WTC11 (cell line): ENCODE measurements at regions not wholly inside any gene's neighbourhood (a gene's known extent, or its start where the extent isn't known, plus 50 kb on each side); places are given as distances from the start of the nearest gene placed in this dataset.

Experiments used
- ATAC-seq: fragments of 200-7000 bp; cut with Tn5 transposase; 2 replicates; pipeline ENCODE4 v1.10.0; 2021; ENCODE audit warnings: mild to moderate bottlenecking, moderate library complexity
- CTCF ChIA-PET: fragments of 300-600 bp; sonication (Branson Sonifier 250); formaldehyde crosslinking; loops from one replicate; lab custom pipeline; 2021; ENCODE audit warnings: antibody characterized with exemption; lab: Charles Lee
- POLR2A ChIA-PET: fragments of 350-600 bp; sonication (Branson Sonifier 250); formaldehyde crosslinking; loops from one replicate; lab custom pipeline; 2021; ENCODE audit warnings: antibody characterized with exemption; lab: Charles Lee
- DNase-seq: peaks from one replicate; pipeline ENCODE4 v3.0.0; 2021; ENCODE audit warnings: low spot score
- H3K27ac Mint-ChIP-seq: 2 replicates; pipeline ENCODE4 v1.8.0; 2021; ENCODE audit warnings: mixed read lengths
- H3K27me3 Mint-ChIP-seq: 2 replicates; pipeline ENCODE4 v1.8.0; 2021; ENCODE audit warnings: low read depth, mild to moderate bottlenecking, moderate library complexity, mixed read lengths
- H3K36me3 Mint-ChIP-seq: 2 replicates; pipeline ENCODE4 v1.8.0; 2021; ENCODE audit warnings: mixed read lengths
- H3K4me1 Mint-ChIP-seq: 2 replicates; pipeline ENCODE4 v1.8.0; 2022; ENCODE audit warnings: mixed read lengths
- H3K4me3 Mint-ChIP-seq: 2 replicates; pipeline ENCODE4 v1.8.0; 2021; ENCODE audit warnings: mild to moderate bottlenecking, moderate library complexity, mixed read lengths
- H3K9me3 Mint-ChIP-seq: 2 replicates; pipeline ENCODE4 v1.8.0; 2021; ENCODE audit warnings: mixed read lengths
- ATF2 ChIP-seq: sonication (generic); formaldehyde crosslinking; IDR thresholded peaks from 2 replicates; pipeline ENCODE4 v1.8.1; 2022; ENCODE audit warnings: low read depth, missing genetic modification reagents, borderline replicate concordance
- CREB1 ChIP-seq: sonication (generic); formaldehyde crosslinking; IDR thresholded peaks from 2 replicates; pipeline ENCODE4 v1.8.0; 2023; ENCODE audit warnings: mild to moderate bottlenecking, missing genetic modification reagents
- ELF4 ChIP-seq: sonication (generic); formaldehyde crosslinking; IDR thresholded peaks from 2 replicates; pipeline ENCODE4 v1.8.1; 2022; ENCODE audit warnings: low read depth, mild to moderate bottlenecking, moderate library complexity, missing genetic modification reagents
- HMGA2 ChIP-seq: fragments of 250-450 bp; sonication (Bioruptor Pico); IDR thresholded peaks from 2 replicates; pipeline ENCODE4 v1.4.0; 2021; ENCODE audit warnings: mild to moderate bottlenecking, moderate library complexity
- MLX ChIP-seq: sonication (generic); formaldehyde crosslinking; IDR thresholded peaks from 2 replicates; pipeline ENCODE4 v1.8.1; 2023; ENCODE audit warnings: mild to moderate bottlenecking, missing genetic modification reagents, moderate library complexity
- NFATC4 ChIP-seq: fragments of 250-450 bp; sonication (Bioruptor Pico); IDR thresholded peaks from 2 replicates; pipeline ENCODE4 v1.9.0; 2021; ENCODE audit warnings: mild to moderate bottlenecking
- PREB ChIP-seq: sonication (generic); formaldehyde crosslinking; IDR thresholded peaks from 2 replicates; pipeline ENCODE4 v1.8.1; 2022; ENCODE audit warnings: mild to moderate bottlenecking, missing genetic modification reagents, moderate library complexity, borderline replicate concordance
- RORB ChIP-seq: fragments of 250-450 bp; sonication (Bioruptor Pico); IDR thresholded peaks from 2 replicates; pipeline ENCODE4 v1.9.0; 2021; ENCODE audit warnings: mild to moderate bottlenecking
- SMAD4 ChIP-seq: sonication (generic); formaldehyde crosslinking; IDR thresholded peaks from 2 replicates; pipeline ENCODE4 v1.8.0; 2022; ENCODE audit warnings: mild to moderate bottlenecking, missing genetic modification reagents
- STAT6 ChIP-seq: sonication (generic); formaldehyde crosslinking; conservative IDR thresholded peaks from 2 replicates; pipeline ENCODE4 v1.8.1; 2023; ENCODE audit warnings: mild to moderate bottlenecking, low read depth, missing genetic modification reagents, moderate library complexity
- TEAD1 ChIP-seq: sonication (generic); formaldehyde crosslinking; IDR thresholded peaks from 2 replicates; pipeline ENCODE4 v1.8.0; 2022; ENCODE audit warnings: mild to moderate bottlenecking, missing genetic modification reagents
- USF2 ChIP-seq: sonication (generic); formaldehyde crosslinking; IDR thresholded peaks from 2 replicates; pipeline ENCODE4 v1.8.1; 2023; ENCODE audit warnings: mild to moderate bottlenecking, missing genetic modification reagents, moderate library complexity
- ZNF263 ChIP-seq: sonication (generic); formaldehyde crosslinking; IDR thresholded peaks from 2 replicates; pipeline ENCODE4 v1.8.1; 2022; ENCODE audit warnings: low read depth, mild to moderate bottlenecking, moderate library complexity, missing genetic modification reagents

GRCh38 chr16:86363057-86363490 is 147.3 kb upstream of the FOXF1 start:
- Mint-ChIP-seq H3K27ac (no peak overlapping the region; the same call in 1 of the 2 replicates), H3K4me3 (no peak overlapping the region), H3K36me3 (no peaks in the 10 kb centered on the region), H3K4me1 (peaks cover 64% of the 10 kb centered on the region), H3K9me3 (peaks cover 4% of the 10 kb centered on the region; the same call in 1 of the 2 replicates), H3K27me3 (peaks cover 2% of the 10 kb centered on the region; the same call in 1 of the 2 replicates)
- DNase-seq, result no peak
- ChIA-PET CTCF (no interaction called here), POLR2A (no interaction called here)
- no peak for ATAC-seq
- TF ChIP-seq TEAD1, result no peak
- no peak for TF ChIP-seq HMGA2
- TF ChIP-seq PREB (CRISPR knock-in tag), result no peak
- no peak for TF ChIP-seq MLX
- TF ChIP-seq ELF4 (CRISPR knock-in tag), result no peak

- H3K4me1 Mint-ChIP-seq, result peaks cover 62% of the 10 kb centered on the region
- ChIA-PET POLR2A (no interaction called here), CTCF (interaction anchor here (0.5 kb wide), 1 partner anchor 921 kb away, joined by 4 read pairs; no protein-coding TSS in a partner anchor)
- H3K27me3 Mint-ChIP-seq, result peaks cover 2% of the 10 kb centered on the region; the same call in 1 of the 2 replicates
- H3K4me3 Mint-ChIP-seq, result no peak overlapping the region
- TF ChIP-seq CREB1 (CRISPR knock-in tag), result no peak
- no peak for TF ChIP-seq RORB
- TF ChIP-seq USF2 (CRISPR knock-in tag), result no peak
- TF ChIP-seq SMAD4 (CRISPR knock-in tag), result no peak
- TF ChIP-seq STAT6 (CRISPR knock-in tag), result no peak
- TF ChIP-seq PREB (CRISPR knock-in tag), result no peak
- TF ChIP-seq NFATC4, result no peak
- no peak for TF ChIP-seq ZNF263 (CRISPR knock-in tag)
- no peak for TF ChIP-seq ATF2 (CRISPR knock-in tag)
- ATAC-seq, result no peak
- no peaks in the 10 kb centered on the region for H3K36me3 Mint-ChIP-seq
- H3K27ac Mint-ChIP-seq, result no peak overlapping the region
- DNase-seq, result no peak
- peaks cover 4% of the 10 kb centered on the region; the same call in 1 of the 2 replicates for H3K9me3 Mint-ChIP-seq
Observed at GRCh38 chr16:86363836-86364618, 146.3 kb upstream of the FOXF1 start.
